DND-41 (cell line): ENCODE measurements at regions not wholly inside any gene's neighbourhood (a gene's known extent, or its start where the extent isn't known, plus 50 kb on each side); places are given as distances from the start of the nearest gene placed in this dataset.
"Not testable (repeated sequence)": the region's sequence is repeated elsewhere in the genome, so short reads cannot be mapped to it uniquely, and the experiment has no call there.

ENCODE experiments used
- ATAC-seq: fragments of 200-7000 bp; cut with Tn5 transposase; 3 replicates; pipeline ENCODE4 v1.9.1; 2021; ENCODE audit warnings: low read depth; ENCODE audit not compliant: insufficient read depth
- DNase-seq: peaks from one replicate; pipeline ENCODE4 v3.0.0-alpha.2; 2020
- H2AFZ ChIP-seq: 2 replicates; pipeline ENCODE4 v1.6.0; 2012; ENCODE audit warnings: low read depth, low read length
- H3K27ac ChIP-seq: 2 replicates; pipeline ENCODE4 v1.5.1; 2012; ENCODE audit warnings: low read length, inconsistent platforms
- H3K27me3 ChIP-seq: fragments of 200-600 bp; sonication (generic); 2 replicates; pipeline ENCODE4 v1.6.0; 2012; ENCODE audit warnings: low read length, mild to moderate bottlenecking, inconsistent platforms; ENCODE audit not compliant: insufficient read depth, poor library complexity
- H3K36me3 ChIP-seq: 2 replicates; pipeline ENCODE4 v1.5.1; 2012; ENCODE audit warnings: low read length, inconsistent platforms; ENCODE audit not compliant: insufficient read depth
- H3K4me1 ChIP-seq: 2 replicates; pipeline ENCODE4 v1.5.1; 2012; ENCODE audit warnings: mild to moderate bottlenecking, low read length; ENCODE audit not compliant: insufficient read depth
- H3K4me2 ChIP-seq: 2 replicates; pipeline ENCODE4 v1.6.0; 2012; ENCODE audit warnings: mild to moderate bottlenecking, moderate library complexity, low read length, inconsistent platforms; ENCODE audit not compliant: insufficient read depth
- H3K4me3 ChIP-seq, 2 experiments: fragments of 200-600 bp in 1 of 2; shearing (Covaris generic) in 1 of 2; 2 replicates each; pipeline ENCODE4 v1.5.1; 2012 to 2016; ENCODE audit warnings: inconsistent platforms in 2 of 2, low read length in 2 of 2, mild to moderate bottlenecking in 2 of 2, low read depth in 1 of 2, moderate library complexity in 1 of 2
- H3K79me2 ChIP-seq: 2 replicates; pipeline ENCODE4 v1.6.0; 2012; ENCODE audit warnings: low read length, inconsistent platforms; ENCODE audit not compliant: insufficient read depth
- H3K9ac ChIP-seq: 2 replicates; pipeline ENCODE4 v1.6.0; 2012; ENCODE audit warnings: low read depth, mild to moderate bottlenecking, inconsistent platforms, low read length, moderate library complexity
- H3K9me3 ChIP-seq: 2 replicates; pipeline ENCODE4 v1.5.1; 2012; ENCODE audit warnings: low read length, moderate library complexity, mild to moderate bottlenecking, inconsistent platforms; ENCODE audit not compliant: insufficient read depth, severe bottlenecking
- H4K20me1 ChIP-seq: 2 replicates; pipeline ENCODE4 v1.6.0; 2012; ENCODE audit warnings: low read length; ENCODE audit not compliant: insufficient read depth
- CTCF ChIP-seq: IDR thresholded peaks from 2 replicates; pipeline ENCODE4 v1.5.1; 2012; ENCODE audit warnings: borderline replicate concordance, low read length, moderate library complexity, mild to moderate bottlenecking; ENCODE audit not compliant: poor library complexity, severe bottlenecking; ENCODE audit errors: extremely low read depth
- EZH2 ChIP-seq: IDR thresholded peaks from 3 replicates; pipeline ENCODE4 v1.6.1; 2012; ENCODE audit warnings: borderline replicate concordance, low read depth, mild to moderate bottlenecking, moderate library complexity, low read length, inconsistent platforms; ENCODE audit not compliant: severe bottlenecking

GRCh38 chrX:23514082-23514481 is 153.2 kb upstream of the PRDX4 start:
- H3K27ac ChIP-seq = no peak overlapping the region
- no peak for DNase-seq

DNA sequence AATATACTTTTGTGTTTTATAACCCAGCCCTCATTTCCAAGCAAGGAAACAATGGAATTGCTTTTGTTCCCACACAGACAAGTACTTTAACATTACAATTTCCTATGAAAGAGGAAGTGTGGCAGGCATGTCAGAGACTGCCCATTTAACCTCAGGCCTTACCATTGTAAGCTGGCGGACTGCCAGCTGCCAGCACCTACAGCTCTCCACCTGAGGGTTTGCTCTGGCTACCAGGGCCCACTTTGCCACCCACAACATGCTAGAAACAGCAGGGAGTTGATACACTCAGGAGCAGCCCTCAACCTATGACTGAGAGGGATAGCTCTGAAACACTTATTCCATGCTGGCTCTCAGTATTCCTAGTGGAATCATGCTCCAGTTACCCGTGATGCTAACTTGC is 152.3 kb upstream of the PRDX4 start:
- ATAC-seq (no peak), DNase-seq (no peak)
- no peaks in the 10 kb centered on the region for H3K79me2 ChIP-seq
- H3K36me3 ChIP-seq = no peaks in the 10 kb centered on the region
- no peaks in the 10 kb centered on the region for H3K4me1 ChIP-seq
- H4K20me1 ChIP-seq = no peaks in the 10 kb centered on the region
- no peak overlapping the region for H3K9ac ChIP-seq
- no peak overlapping the region for H2AFZ ChIP-seq
- H3K27me3 ChIP-seq = no peaks in the 10 kb centered on the region
- H3K4me3 ChIP-seq = no peak overlapping the region
- no peak overlapping the region for H3K4me2 ChIP-seq
- no peaks in the 10 kb centered on the region for H3K9me3 ChIP-seq
- TF ChIP-seq CTCF (no peak), EZH2 (no peak)
- no peak overlapping the region for H3K27ac ChIP-seq

More at GRCh38 chrX:23514082-23514481, 153.2 kb upstream of the PRDX4 start:
- ATAC-seq = no peak
- H3K36me3 ChIP-seq = no peaks in the 10 kb centered on the region
- no peak overlapping the region for H3K9ac ChIP-seq
- no peaks in the 10 kb centered on the region for H4K20me1 ChIP-seq
- no peaks in the 10 kb centered on the region for H3K27me3 ChIP-seq
- H3K4me3 ChIP-seq = no peak overlapping the region
- no peaks in the 10 kb centered on the region for H3K79me2 ChIP-seq
- no peak overlapping the region for H2AFZ ChIP-seq
- H3K9me3 ChIP-seq = no peaks in the 10 kb centered on the region
- TF ChIP-seq EZH2 = no peak
- TF ChIP-seq CTCF = no peak
- H3K4me2 ChIP-seq = no peak overlapping the region
- H3K4me1 ChIP-seq = no peaks in the 10 kb centered on the region

GRCh38 chrX:23523026-23523657 is 144.2 kb upstream of the PRDX4 start:
- not testable (repeated sequence) for H3K9ac ChIP-seq, H3K9me3 ChIP-seq, ATAC-seq, H3K27me3 ChIP-seq, H3K4me1 ChIP-seq, H3K4me2 ChIP-seq, H3K4me3 ChIP-seq, H3K79me2 ChIP-seq, DNase-seq, H2AFZ ChIP-seq, H3K27ac ChIP-seq, H4K20me1 ChIP-seq, H3K36me3 ChIP-seq

DNA sequence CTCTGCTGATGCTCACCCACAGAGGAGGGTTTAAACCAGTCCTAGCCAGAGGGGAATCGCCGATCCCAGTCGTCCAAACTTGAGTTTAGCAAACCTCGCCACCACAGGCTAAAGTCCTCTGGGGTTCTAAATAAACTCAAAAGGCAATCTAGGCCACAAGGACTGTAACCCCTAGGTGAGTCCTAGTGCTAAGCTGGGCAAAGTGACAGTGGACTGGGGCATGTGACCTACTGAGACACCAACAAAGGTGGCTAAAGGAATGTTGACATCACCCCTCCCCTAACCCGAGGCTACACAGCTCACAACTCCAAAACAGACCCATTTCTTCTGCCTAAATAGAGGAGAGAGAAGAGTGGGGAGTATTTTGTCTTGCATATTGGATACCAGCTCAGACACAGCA is 142.8 kb upstream of the PRDX4 start:
- ATAC-seq = no peak
- H2AFZ ChIP-seq = no peak overlapping the region
- no peaks in the 10 kb centered on the region for H3K36me3 ChIP-seq
- H3K9ac ChIP-seq = no peak overlapping the region
- H3K79me2 ChIP-seq = no peaks in the 10 kb centered on the region
- DNase-seq = no peak
- H3K9me3 ChIP-seq = no peaks in the 10 kb centered on the region
- no peaks in the 10 kb centered on the region for H3K4me1 ChIP-seq
- no peak overlapping the region for H3K4me3 ChIP-seq
- TF ChIP-seq CTCF (no peak), EZH2 (no peak)
- H3K27me3 ChIP-seq = no peaks in the 10 kb centered on the region
- H4K20me1 ChIP-seq = no peaks in the 10 kb centered on the region
- no peak overlapping the region for H3K27ac ChIP-seq
- H3K4me2 ChIP-seq = no peak overlapping the region
